A549 (cell line): ENCODE measurements at regions not wholly inside any gene's neighbourhood (a gene's known extent, or its start where the extent isn't known, plus 50 kb on each side); places are given as distances from the start of the nearest gene placed in this dataset.

Experiments
- CBX2 ChIP-seq: fragments of 200-600 bp; sonication (generic); IDR thresholded peaks from 2 replicates; pipeline ENCODE4 v1.6.1; 2016; ENCODE audit warnings: low read depth, mild to moderate bottlenecking, borderline replicate concordance
- CTCF ChIP-seq: fragments of >200 bp; sonication (Bioruptor Twin); formaldehyde crosslinking; IDR thresholded peaks from 3 replicates; pipeline ENCODE4 v1.5.1; 2016
- HOXA7 ChIP-seq: fragments of 250-450 bp; sonication (Bioruptor Pico); IDR thresholded peaks from 2 replicates; pipeline ENCODE4 v1.5.0; 2020; ENCODE audit warnings: mild to moderate bottlenecking, moderate library complexity
- JUNB ChIP-seq: fragments of >200 bp; sonication (Bioruptor Twin); formaldehyde crosslinking; IDR thresholded peaks from 2 replicates; pipeline ENCODE4 v1.6.1; 2016
- KDM5A ChIP-seq: fragments of 200-600 bp; sonication (generic); IDR thresholded peaks from 2 replicates; pipeline ENCODE4 v1.6.1; 2016; ENCODE audit warnings: antibody characterized with exemption, mild to moderate bottlenecking
- NR3C1 ChIP-seq: fragments of >200 bp; sonication (Bioruptor Twin); formaldehyde crosslinking; IDR thresholded peaks from 3 replicates; pipeline ENCODE4 v1.6.1; 2017
- POLR2A ChIP-seq: IDR thresholded peaks from 2 replicates; pipeline ENCODE4 v1.6.1; 2012; ENCODE audit warnings: mild to moderate bottlenecking, low read length
- RAD21 ChIP-seq, 2 experiments: fragments of >200 bp in 1 of 2; sonication (Bioruptor Twin) in 1 of 2; formaldehyde crosslinking in 1 of 2; IDR thresholded peaks in 1 of 2; conservative IDR thresholded peaks in 1 of 2; 2 replicates in 1 of 2; 3 replicates in 1 of 2; pipeline ENCODE4 v1.6.1; 2012 to 2018; ENCODE audit warnings: inconsistent platforms in 1 of 2
- REST ChIP-seq: fragments of 200-600 bp; sonication (generic); IDR thresholded peaks from 2 replicates; pipeline ENCODE4 v1.6.1; 2016; ENCODE audit warnings: antibody characterized with exemption, mild to moderate bottlenecking, moderate library complexity
- SMC3 ChIP-seq: fragments of >200 bp; sonication (Bioruptor Twin); formaldehyde crosslinking; IDR thresholded peaks from 3 replicates; pipeline ENCODE4 v1.6.1; 2018; ENCODE audit warnings: inconsistent platforms
- SREBF2 ChIP-seq: fragments of 450-650 bp; IDR thresholded peaks from 2 replicates; pipeline ENCODE4 v1.6.1; 2014; ENCODE audit warnings: mild to moderate bottlenecking, moderate library complexity
- ZNF302 ChIP-seq: fragments of 250-450 bp; sonication (Bioruptor Pico); IDR thresholded peaks from 2 replicates; pipeline ENCODE4 v1.9.0; 2021; ENCODE audit warnings: inconsistent platforms, mild to moderate bottlenecking, moderate library complexity

GRCh38 chr21:31781737-31782136 lies 49.8 kb upstream of the SCAF4 start:
- no peak for TF ChIP-seq CTCF
- TF ChIP-seq NR3C1, result no peak
- TF ChIP-seq KDM5A, result no peak
- no peak for TF ChIP-seq RAD21 (conservative IDR thresholded peaks at IDR 0.05 in 1 of 2, IDR thresholded peaks at IDR 0.05 in 1 of 2)
- TF ChIP-seq HOXA7 (CRISPR knock-in tag), result no peak
- TF ChIP-seq POLR2A, result no peak
- no peak for TF ChIP-seq ZNF302 (CRISPR knock-in tag)
- TF ChIP-seq CBX2, result no peak
- TF ChIP-seq SREBF2, result no peak
- no peak for TF ChIP-seq JUNB
- no peak for TF ChIP-seq REST
- TF ChIP-seq SMC3, result no peak
